Activated CD4-positive, alpha-beta T cell treated with anti-CD3 and anti-CD28 coated beads, Interleukin-2, Interleukin-6, amounts not matched to agents 100 ng/mL and 50 ng/mL, durations not matched to agents 16 hours and 8 hours (primary cell): ENCODE measurements at regions not wholly inside any gene's neighbourhood (a gene's known extent, or its start where the extent isn't known, plus 50 kb on each side); places are given as distances from the start of the nearest gene placed in this dataset.
"Not testable (repeated sequence)": the region's sequence is repeated elsewhere in the genome, so short reads cannot be mapped to it uniquely, and the experiment has no call there.

Experiments used
- DNase-seq: peaks from one replicate; pipeline ENCODE4 v3.0.0-alpha.2; 2020

DNA sequence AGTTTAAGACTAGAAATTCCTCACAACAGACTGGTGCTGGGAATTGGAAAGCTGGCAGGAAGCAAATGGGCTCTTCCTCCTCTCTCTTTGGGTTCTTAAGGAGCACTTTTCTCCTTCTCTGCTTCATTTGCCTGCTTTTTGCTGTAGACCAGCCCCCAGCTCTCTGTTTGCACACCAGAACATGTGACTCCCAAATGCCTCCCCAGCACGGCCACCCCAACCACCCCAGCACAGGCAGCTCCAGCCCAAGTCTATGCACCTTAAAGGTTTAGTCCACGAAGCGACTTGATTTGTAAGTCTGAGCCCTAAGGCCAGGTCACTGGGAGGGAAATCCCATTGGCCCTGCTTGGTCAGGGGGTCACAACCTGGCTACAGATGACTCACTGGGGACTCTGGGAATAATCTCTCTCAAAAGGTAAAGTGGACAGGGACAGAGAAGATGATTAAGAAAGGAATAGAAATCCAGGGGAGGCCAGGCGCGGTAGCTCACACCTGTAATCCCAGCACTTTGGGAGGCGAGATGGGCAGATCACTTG lies 377.8 kb upstream of the PROK2 start:
- no peak for DNase-seq

DNA sequence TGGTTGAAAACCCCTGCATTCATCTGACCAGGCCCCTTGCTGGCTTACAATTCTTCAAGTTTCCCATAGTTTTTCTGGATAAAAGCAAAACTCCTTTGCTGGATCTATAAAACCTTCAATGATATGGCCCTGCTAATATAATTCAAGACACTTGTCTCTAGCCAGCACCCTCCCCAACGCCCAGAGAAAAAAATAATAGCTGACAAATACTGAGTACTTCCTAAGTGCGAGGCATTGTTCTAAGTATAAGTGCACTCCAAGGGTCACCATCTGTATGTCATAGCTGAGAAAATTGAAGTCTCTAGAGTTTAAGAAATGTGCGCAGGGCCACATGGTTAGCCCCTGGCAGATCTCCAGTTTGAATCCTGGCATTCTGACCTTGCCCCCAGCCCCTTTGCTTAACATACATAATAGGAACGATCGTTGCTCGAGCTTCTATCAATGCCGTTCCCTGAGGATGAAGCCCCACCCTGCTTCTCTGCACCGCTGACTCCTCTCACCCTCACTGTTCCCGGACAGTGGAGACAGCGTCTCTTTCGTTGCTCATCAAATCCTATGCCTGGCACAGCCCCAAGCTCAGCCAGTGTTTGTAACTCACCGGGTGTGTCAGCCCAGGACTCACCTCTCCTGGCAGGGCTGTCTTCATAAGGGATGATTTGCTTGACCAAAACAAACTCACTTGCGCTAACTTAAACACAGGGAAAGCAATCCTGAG lies 377.1 kb upstream of the PROK2 start:
- no peak for DNase-seq

DNA sequence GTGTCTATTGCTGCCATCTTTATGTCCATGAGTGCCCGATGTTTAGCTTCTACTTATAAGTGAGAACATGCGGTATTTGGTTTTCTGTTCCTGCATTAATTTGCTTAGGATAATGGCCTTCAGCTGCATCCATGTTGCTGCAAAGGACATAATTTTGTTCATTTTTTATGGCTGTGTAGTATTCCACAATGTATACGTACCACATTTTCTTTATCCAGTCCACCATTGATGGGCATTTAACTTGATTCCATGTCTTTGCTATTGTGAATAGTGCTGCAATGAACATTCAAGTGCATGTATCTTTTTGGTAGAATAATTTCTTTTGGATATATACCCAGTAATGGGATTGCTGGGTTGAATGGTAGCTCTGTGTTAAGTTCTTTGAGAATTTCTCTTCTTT lies 376.3 kb upstream of the PROK2 start:
- DNase-seq, result not testable (repeated sequence)

DNA sequence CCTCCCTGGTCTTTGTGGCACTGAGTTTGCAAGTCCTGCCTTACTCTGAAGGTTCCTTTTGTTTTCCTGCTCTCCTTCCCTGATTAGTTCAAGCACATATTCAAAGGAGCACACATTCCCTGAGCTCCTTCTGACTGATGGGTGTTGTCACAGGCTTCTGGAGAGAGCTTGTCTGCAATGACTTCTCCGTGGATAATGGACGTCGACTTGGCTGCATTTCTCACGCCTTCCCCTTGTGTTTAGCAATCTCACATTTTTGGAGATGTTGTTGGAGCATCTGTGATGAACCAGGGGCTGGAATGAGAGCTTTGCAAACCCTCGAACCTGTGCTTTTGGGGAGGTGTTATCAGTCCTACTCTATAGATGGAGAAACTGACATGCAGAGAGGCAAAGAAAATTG lies 375.4 kb upstream of the PROK2 start:
- DNase-seq, result no peak

DNA sequence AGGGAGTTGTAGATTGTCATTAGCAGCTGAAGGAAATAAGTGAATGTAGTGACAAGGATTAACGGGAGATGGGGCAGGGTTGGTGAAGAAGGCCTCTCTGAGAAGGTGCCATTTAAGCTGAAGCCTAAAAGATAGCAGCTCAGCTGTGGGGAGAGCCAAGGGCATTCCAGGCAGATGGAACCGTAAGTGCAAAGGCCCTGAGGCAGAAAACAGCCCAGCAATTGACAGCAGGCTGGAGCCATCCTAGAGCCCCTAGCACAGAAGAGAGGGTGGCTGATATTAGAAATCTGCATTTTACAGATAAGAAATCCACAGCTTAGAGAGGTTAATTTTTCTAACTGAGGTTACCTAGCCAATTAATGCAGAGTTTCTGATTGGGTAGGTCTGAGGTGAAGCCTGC lies 374.5 kb upstream of the PROK2 start:
- DNase-seq, result no peak

DNA sequence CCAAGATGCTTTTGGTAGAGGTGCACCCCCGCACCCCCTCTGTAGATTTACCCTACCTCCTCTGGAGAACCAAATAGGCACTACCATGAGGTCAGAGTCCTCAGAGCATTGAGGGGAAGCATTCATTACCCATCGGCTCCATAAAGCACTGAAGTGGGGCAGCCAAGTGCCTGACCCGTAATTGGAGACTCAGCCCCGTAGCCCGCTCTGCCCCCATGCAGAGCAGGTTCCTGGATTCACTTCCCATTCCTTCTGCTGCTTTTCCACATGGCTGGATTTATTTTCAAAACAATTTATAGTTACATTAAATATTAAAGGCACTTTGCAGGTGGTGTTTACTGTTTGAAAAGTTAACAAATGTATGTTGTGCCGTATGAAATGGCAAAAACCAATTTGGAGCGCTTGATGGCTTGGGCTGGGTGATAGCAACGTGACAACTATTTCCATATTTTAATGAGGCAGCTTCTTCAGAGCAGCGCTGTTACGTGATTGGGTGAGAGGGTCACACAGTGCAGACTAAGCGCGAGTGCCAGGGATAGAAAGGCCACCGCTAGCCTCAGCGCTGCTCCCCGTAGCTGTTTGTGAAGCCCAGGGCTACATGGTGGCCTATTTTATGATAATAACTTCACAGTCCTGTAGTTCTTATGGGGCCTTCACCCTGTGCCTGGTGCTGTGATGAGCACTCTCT lies 373.8 kb upstream of the PROK2 start:
- DNase-seq, result no peak

DNA sequence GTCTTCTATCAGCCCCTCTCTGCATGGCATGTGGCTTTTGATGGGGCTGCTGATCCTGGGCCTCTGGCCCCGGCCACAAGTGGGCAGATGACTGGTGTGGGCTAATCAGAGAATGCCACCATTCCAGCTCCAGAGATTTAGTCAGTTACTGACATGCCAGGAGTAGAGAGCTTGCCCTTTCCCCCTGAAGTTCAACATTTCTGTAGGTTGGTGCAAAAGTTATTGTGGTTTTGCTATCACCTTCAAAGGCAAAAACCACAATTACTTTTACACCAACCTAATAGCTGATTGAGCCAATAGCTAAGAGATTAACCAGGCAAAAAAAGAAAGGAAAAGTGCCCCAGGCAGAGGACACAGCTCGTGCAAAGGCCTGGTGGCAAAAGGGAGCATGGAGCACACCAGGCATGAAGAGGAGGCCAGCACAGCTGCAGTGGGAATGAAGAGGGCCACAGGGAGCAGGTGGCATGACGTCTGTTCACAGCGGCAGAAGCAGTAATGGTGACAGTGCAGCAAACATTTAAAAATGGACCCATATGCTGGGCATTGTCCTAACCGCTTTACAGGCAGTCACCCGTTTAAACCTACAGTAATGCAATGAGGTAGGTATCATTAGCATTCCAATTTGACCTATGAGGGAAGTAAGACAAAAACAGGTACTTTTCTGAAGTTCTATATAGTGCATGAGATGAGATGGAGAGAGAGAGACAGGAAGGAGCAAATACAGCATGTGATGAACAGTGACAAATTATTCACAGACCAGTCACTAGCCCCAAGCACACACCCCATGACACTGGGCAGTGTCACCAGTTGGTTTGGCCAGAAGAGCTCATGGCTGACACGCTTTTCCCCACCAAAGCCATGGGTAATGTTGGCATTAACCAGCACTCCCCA lies 373.0 kb upstream of the PROK2 start:
- DNase-seq, result no peak

DNA sequence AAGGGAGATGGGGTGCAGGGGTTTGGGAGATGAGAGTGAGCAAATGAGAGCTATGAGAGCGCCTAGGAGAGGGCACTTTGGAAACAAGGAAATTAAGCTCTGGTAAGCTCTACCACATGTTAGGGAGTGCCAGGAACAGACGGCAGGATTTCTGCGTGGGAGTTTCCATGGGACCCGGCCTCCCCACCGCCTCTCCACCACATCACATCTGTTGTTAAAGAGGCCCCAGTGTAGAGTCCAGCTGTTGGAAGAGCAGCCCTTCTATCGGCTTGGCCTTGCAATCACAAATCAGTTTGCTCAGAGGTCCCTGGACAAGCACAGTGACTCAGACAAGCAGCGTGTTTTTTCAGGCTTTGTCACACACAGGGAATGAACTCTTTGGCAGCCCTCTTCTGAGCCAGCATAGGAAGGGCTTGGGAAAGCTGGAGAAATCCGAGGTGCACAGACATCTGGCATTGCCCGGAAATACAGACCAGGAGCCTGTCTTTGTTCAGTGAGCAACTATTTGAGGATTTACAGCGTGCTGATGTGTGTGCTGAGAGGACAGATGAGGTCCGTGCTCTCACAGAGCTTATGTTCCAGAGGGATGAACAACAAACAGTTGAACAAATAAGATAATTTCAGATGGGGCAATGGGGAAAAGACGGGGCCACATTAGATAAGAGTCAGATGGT lies 370.6 kb upstream of the PROK2 start:
- no peak for DNase-seq

DNA sequence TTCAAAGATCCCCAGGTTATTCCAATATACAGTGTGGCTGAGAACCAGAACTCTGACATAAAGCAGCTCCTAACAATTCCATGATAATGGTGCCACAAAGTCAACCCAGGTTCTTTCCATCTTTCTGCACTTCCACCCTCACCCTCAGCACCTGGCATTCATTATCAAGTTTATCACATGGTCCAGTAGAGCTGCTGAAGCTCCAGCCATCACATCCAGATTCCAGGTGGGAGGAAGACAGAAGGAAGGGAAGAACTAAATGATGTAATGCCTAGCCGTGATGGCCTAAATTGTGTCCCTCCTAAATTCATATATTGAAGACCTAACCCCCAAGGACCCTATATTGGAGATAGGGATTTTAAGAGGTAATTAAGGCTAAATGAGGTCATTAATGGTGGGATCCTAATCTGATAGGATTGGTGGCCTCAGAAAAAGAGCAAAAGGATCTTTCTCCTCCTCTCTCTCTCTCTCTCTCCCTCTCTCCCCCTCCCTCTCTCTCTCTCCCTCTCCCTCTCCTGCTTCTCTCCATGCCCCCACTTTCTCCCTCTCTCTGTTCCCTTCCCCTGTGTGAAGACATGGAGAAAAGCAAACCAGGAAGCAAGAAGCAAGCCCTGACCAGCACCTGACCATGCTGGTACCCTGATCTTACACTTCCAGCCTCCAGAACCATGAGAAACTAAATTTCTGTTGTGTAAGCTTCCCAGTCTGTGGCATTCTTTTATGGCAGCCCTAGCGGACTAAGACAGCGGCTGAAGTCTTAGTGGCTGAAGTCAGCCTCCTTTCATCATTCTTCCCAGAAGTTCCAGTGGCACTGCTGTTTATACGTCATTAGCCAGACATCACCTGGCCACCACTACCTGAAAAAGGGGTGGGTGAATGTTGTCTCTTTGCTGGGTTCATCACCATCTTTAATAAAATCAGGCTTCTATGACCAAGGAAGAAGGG lies 369.7 kb upstream of the PROK2 start:
- DNase-seq, result no peak

DNA sequence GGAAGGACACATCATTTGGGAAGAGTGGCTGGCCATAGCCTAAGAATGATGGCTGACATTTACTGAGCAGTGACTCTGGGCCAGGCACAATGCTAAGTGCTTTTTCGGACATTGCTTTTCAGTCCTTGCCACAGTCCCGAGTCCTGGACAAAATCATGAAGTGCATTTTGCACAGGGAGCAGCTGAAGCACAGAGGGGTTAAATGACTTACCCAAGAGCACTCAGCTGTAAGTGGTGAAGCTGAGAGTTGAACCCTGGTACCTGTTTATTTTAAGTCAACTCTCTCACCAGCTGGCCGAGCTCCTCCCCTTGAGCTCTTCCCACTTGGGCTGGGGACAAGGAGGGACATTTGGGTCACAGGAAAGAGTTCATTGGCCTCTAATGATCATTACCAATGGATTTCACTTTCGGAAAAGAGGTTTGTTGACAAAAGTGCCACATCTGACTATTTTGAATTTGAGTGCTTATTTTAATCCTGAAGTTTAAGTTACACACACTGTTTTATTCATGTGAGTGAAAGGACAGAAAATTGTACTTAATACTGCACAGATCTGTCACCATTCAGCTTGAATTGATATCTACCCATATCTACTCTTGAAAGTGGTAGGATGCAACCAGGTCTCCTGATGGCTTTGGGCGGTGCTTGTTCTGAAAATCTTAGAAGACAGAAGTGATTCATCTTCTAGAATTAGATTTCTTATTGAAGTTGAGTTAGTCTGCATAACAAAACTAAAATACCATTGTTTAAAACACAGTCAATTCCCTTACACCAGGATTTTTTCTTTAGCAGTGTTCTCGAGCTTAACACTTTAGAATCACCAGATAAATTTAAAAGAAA lies 368.7 kb upstream of the PROK2 start:
- DNase-seq, result no peak

DNA sequence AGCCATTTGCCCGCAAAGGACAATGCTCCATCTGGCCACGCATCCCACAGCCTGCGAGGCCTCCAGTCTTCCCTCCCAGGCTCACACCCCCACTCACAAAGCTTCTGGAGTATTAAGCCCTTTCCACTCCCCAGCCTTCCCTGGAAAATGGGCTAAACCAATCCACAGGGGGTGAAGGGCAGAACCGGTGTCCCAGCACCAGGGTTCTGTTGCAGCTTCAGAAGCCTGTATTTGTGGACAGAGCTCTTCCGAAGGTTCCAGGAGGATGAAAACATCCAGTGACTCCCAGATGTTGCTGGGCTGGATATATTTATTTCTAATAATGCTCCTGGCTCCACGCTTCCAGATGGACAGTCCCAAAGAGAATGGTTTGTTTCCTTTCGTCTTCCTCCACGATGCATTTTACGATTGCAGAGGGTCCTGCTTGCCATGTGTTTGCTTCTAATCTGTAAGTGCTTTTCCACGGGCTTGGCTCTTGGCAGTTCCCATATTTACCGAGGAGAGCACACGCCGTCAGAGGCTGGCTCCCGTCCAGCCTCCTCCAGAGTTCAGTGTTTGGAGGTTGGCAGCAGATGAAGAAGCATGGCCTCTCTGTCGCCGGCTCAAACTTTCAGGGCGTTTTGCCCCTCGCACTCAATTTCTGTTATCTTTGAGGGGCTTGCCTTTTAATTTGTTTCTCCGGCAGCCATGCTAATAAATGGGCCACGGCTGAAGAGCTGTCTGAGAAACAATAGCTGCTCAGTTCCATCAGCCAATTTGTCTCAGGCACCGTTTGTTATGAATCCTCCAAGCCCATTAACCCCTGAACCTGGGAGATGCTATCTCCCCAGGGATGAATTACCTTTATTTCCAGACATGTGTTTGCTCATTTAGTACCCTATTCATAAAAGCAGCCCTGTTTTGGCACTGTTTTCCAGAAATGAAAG lies 367.9 kb upstream of the PROK2 start:
- DNase-seq, result no peak

DNA sequence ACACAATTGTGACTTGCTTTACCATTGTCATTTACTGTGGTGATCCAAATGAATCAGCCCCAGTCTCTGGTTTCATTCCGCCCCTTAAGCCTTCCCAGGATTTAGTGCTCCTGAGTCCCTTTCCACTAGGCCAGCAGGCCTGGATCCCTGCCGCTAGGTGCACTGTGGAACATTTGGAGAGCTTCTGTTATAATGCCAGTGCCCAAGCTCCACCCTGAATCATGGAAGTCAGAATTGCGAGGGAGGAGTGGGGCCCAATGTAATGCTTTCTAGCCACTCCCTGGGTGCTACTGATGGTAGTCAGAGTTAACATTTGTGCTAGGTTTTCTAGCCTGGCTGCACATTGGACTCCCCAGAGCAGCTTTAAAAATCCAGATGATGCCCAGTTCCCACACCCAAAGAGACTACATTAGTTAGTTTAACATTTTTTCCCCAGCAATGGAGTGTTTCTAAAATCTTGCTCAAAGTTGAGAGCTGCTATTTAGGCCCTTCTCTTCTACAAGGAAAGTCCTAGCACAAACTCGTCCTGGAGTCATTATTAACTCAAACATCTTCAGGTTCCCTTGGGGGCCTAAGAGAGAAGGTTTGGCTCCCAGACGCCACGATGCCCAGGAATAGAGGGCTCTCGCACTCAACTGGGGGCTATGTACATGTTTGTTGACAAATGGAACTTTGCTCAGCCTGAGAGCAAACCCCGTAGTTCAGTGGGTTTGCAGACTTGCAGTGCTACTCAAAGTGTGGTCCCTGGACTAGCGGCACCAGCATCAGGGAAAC lies 366.7 kb upstream of the PROK2 start:
- no peak for DNase-seq

DNA sequence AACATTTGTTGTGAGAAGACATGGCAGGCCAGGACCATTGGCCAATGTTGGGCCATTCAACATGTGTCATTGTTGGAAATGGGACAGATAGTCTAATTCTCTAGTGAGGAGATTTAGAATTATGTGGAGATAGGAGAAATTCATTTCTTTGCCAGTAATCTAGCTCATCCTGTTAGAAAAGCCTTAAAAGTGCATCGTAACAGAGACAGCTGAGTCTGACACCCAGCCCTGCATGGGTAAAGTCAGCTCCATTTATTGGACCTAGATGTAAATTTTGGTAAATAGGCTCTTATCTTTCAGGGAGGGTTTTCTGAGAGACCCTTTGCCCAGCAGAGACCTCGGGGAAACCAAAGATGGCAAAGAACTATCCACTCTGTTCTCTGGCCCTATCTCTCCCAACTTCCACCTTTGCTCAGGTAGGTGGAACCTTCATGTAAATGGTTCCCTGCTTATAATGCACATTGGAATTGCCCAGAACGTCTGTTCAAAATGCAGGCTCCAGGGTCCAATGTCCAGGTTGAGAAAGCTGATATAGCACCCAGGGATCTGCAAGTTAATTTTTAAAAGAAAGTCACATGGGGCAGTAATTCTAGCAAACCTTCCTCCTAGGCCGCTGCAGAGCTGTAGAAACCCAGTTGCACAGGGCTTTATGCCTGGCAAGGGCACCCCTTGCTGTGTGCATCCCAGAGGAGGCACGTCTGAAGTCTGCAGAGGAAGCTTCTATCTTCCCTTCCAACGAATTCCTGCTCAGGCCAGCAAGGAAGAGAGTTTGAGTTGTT lies 365.9 kb upstream of the PROK2 start:
- DNase-seq, result no peak

DNA sequence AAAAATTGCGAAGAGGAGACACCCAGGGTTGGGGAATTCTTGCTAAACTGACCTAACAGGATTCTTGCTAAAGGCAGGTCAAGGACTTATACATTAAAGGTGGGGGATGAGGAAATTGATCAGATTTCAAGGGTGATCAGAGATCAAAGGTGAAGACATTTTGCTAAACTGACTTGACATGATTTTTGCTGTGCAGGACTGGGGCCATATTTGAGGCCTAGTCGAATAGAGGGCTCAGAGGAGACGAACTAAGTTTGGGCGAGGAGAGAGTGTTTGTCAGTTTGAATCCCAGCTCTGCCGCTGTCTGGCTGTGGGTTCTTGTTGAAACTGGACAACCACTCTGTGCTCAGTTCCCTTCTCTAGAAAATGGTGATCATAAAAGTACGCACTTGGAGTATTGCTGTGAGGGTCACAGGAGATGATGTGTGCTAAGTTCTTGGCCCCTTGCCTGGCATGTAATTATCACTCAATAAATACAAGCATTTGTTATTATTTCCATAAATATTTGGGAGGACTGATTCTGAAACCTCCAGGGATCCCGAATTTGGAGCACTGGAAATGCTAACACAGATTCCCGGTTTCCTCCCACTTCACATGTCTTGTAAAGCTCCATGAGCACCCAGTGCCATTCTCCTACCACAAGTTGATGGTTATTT lies 364.8 kb upstream of the PROK2 start:
- DNase-seq, result no peak

DNA sequence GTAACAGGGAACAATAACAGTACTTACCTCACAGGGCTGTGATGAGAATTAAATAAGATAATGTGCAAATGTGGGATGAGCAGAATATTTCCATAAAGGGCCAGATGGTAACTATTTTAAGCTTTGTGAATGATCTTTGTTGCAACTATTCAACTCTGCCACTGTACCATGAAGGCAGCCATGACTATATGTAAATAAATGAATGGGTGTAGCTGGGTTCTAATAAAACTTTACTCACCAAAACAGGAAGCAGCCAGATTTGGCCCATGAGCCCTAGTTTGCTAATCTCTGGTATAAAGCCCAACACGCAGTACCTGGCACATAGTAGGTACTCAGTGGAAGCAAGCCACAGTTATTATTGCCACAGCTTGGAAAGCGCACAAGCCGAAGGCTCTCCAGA lies 362.7 kb upstream of the PROK2 start:
- no peak for DNase-seq

DNA sequence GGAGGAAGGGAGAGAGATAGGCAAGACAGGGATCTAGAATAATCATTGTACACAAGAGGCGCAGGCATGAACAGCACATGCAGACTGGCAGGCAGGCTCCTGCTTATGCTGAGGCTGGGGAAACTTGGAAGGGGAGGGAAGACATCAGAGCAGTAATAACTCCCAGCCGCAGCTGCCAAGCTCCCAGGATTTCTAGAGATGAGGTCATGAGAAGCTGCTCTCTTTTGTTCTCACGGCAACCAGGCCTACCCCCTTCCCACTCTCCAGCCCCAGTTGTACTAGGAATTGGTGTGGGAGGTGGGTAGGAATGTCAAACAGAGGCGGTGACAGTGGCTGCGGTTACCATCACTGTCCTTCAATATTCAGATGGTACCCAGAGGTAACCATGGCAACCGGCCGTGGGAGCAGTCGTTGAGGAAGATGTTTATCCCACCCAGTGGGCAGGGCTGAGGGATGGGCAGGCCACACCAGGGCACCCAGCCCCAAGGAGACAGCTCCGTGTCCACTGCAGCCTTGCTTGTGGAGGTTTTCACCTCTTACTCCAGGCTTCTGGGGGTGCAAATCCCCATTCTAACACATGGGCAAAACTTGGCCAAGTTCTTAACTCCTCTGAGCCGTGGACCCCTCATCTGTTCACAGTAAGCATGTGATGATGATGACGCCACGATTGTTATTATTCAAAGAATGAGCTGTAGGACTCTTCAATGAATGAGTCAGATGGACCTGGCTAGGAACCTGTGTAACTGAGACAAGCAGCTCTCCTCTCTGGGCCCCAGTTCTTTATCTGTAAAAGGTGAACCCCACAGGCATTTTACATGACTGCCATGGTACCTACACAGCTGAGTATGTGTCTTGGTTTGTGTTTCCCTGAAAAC lies 360.8 kb upstream of the PROK2 start:
- no peak for DNase-seq
